Heart left ventricle (tissue), 13 donors: ENCODE measurements at regions not wholly inside any gene's neighbourhood (a gene's known extent, or its start where the extent isn't known, plus 50 kb on each side); places are given as distances from the start of the nearest gene placed in this dataset.
"Not testable (repeated sequence)": the region's sequence is repeated elsewhere in the genome, so short reads cannot be mapped to it uniquely, and the experiment has no call there.

Experiments used
- POLR2A ChIP-seq, 2 donors: fragments of 450-650 bp; IDR thresholded peaks; one replicate each; pipeline ENCODE4 v1.6.1; 2017; ENCODE audit warnings: antibody characterized with exemption in 2 of 2, mild to moderate bottlenecking in 2 of 2, moderate library complexity in 2 of 2
- TF ChIP-seq, protein P1 (sequence below), 12 donors: fragments of 200-600 bp; sonication (generic) in 4 of 12; IDR thresholded peaks; one replicate each; pipeline versions ENCODE4 v1.5.0 to v1.8.0; 2018 to 2022; ENCODE audit warnings: antibody characterized with exemption in 12 of 12, mild to moderate bottlenecking in 5 of 12
- donor health status: ischemic (EF 13 %, LVEDD 7.1; RV severe dilation, severe dysfunction).
- donor health status: DM: no; HTN: yes; CAD: no.
- donor health status: DM: no; HTN: no; CAD: no.
- donor health status: ischemic (EF 25% LVEDD 6.9; RV normal size, moderate dysfunction).
- donor health status: ischemic (EF 25% LVEDD 5.7; RV mildly dilated, moderate dysfunction).
- donor health status: ischemic (EF 35%, LVEDD 5.7; RV mildly dilated, moderate dysfunction).
- donor health status: nonischemic (EF 11% LVEDD 7.7; RV severe dilation, severe dysfunction).
- donor health status: DM: yes; HTN: yes; CAD: no.
- donor health status: PGD.
- donor health status: ischemic (EF 29% LVEDD 5.4; RV normal size, mild dysfunction).
- donor health status: nonischemic (EF 23%, LVEDD 6.1; RV moderate dilation, normal function).

DNA sequence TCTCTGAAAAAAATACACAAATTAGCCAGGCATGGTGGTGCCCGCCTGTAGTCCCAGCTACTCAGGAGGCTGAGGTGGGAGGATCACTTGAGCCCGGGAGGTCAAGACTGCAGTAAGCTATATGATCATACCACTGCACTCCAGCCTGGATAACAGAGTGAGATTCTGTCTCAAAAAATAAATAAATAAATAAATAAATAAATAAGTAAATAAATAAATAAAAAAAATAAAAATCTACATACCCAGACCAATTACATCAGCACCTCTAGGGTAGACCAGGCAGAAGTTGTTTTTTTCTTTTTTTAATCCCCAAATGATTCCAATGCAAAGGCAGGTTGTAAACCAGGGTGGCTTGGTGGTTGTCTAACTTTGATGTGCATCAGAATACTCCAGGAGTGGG, 299.3 kb downstream of the BCOR start:
- TF ChIP-seq, protein P1, sequence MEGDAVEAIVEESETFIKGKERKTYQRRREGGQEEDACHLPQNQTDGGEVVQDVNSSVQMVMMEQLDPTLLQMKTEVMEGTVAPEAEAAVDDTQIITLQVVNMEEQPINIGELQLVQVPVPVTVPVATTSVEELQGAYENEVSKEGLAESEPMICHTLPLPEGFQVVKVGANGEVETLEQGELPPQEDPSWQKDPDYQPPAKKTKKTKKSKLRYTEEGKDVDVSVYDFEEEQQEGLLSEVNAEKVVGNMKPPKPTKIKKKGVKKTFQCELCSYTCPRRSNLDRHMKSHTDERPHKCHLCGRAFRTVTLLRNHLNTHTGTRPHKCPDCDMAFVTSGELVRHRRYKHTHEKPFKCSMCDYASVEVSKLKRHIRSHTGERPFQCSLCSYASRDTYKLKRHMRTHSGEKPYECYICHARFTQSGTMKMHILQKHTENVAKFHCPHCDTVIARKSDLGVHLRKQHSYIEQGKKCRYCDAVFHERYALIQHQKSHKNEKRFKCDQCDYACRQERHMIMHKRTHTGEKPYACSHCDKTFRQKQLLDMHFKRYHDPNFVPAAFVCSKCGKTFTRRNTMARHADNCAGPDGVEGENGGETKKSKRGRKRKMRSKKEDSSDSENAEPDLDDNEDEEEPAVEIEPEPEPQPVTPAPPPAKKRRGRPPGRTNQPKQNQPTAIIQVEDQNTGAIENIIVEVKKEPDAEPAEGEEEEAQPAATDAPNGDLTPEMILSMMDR (IDR thresholded peaks at IDR 0.05): not testable (repeated sequence)
- TF ChIP-seq POLR2A (IDR thresholded peaks at IDR 0.05): not testable (repeated sequence)
